HL-60 (cell line): ENCODE measurements at regions not wholly inside any gene's neighbourhood (a gene's known extent, or its start where the extent isn't known, plus 50 kb on each side); places are given as distances from the start of the nearest gene placed in this dataset.

Experiments used
- GABPA ChIP-seq: IDR thresholded peaks from 2 replicates; pipeline ENCODE4 v1.6.1; 2012; ENCODE audit warnings: low read depth
- POLR2AphosphoS5 ChIP-seq: IDR thresholded peaks from 2 replicates; pipeline ENCODE4 v1.6.1; 2012; ENCODE audit warnings: low read depth
- SPI1 ChIP-seq: IDR thresholded peaks from 2 replicates; pipeline ENCODE4 v1.6.1; 2012; ENCODE audit warnings: low read depth, mild to moderate bottlenecking, borderline replicate concordance
- TF ChIP-seq, protein P1 (sequence below): IDR thresholded peaks from one replicate; pipeline ENCODE4 v1.5.1; 2011; ENCODE audit warnings: low read length, control low read depth, inconsistent platforms; ENCODE audit not compliant: insufficient read depth
- TF ChIP-seq, protein P2 (sequence below): IDR thresholded peaks from 2 replicates; pipeline ENCODE4 v1.6.1; 2012; ENCODE audit warnings: low read depth; ENCODE audit not compliant: insufficient replicate concordance

DNA sequence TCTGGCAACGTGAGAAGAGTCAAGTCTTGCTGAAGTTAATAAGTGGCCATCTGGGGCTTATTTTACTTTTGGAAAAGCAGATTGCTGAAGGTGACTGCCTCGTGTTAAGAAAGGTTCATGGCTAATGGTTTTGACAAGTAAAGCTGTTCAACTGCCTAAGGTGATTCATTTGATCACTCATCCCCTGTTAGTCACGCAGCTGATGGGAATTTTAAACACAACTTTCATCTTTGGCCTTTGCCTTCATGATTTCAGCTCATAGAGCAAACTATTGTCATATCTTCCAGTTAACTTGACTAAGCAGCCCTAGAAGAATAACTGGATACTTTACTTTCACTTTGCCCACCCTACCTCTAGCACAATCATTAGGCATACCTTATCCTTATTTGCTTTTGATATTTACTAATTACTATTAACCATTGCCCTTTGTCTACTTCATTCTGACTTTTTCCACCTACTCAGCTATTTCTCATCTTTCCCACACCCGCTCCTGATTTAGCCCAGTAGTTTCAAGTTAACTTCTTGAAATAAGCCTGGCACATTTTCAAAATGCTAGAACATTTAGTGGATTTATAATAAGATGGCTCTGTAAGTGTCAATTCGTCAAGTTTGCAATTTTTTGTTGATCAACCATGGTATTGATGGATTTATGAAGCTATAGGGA lies 170.6 kb upstream of the S100G start:
- TF ChIP-seq, protein P1, sequence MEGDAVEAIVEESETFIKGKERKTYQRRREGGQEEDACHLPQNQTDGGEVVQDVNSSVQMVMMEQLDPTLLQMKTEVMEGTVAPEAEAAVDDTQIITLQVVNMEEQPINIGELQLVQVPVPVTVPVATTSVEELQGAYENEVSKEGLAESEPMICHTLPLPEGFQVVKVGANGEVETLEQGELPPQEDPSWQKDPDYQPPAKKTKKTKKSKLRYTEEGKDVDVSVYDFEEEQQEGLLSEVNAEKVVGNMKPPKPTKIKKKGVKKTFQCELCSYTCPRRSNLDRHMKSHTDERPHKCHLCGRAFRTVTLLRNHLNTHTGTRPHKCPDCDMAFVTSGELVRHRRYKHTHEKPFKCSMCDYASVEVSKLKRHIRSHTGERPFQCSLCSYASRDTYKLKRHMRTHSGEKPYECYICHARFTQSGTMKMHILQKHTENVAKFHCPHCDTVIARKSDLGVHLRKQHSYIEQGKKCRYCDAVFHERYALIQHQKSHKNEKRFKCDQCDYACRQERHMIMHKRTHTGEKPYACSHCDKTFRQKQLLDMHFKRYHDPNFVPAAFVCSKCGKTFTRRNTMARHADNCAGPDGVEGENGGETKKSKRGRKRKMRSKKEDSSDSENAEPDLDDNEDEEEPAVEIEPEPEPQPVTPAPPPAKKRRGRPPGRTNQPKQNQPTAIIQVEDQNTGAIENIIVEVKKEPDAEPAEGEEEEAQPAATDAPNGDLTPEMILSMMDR: no peak
- TF ChIP-seq POLR2AphosphoS5: no peak
- no peak for TF ChIP-seq SPI1
- TF ChIP-seq, protein P2, sequence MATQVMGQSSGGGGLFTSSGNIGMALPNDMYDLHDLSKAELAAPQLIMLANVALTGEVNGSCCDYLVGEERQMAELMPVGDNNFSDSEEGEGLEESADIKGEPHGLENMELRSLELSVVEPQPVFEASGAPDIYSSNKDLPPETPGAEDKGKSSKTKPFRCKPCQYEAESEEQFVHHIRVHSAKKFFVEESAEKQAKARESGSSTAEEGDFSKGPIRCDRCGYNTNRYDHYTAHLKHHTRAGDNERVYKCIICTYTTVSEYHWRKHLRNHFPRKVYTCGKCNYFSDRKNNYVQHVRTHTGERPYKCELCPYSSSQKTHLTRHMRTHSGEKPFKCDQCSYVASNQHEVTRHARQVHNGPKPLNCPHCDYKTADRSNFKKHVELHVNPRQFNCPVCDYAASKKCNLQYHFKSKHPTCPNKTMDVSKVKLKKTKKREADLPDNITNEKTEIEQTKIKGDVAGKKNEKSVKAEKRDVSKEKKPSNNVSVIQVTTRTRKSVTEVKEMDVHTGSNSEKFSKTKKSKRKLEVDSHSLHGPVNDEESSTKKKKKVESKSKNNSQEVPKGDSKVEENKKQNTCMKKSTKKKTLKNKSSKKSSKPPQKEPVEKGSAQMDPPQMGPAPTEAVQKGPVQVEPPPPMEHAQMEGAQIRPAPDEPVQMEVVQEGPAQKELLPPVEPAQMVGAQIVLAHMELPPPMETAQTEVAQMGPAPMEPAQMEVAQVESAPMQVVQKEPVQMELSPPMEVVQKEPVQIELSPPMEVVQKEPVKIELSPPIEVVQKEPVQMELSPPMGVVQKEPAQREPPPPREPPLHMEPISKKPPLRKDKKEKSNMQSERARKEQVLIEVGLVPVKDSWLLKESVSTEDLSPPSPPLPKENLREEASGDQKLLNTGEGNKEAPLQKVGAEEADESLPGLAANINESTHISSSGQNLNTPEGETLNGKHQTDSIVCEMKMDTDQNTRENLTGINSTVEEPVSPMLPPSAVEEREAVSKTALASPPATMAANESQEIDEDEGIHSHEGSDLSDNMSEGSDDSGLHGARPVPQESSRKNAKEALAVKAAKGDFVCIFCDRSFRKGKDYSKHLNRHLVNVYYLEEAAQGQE: no peak
- TF ChIP-seq GABPA: no peak
